GM21576 (cell line): ENCODE measurements at regions not wholly inside any gene's neighbourhood (a gene's known extent, or its start where the extent isn't known, plus 50 kb on each side); places are given as distances from the start of the nearest gene placed in this dataset.
"Not testable (repeated sequence)": the region's sequence is repeated elsewhere in the genome, so short reads cannot be mapped to it uniquely, and the experiment has no call there.

Source experiments
- ATAC-seq: cut with Tn5 transposase; IDR thresholded peaks from one replicate; pipeline ENCODE4 v1.9.1; 2021; ENCODE audit warnings: mild to moderate bottlenecking, moderate library complexity; ENCODE audit not compliant: unreplicated experiment

DNA sequence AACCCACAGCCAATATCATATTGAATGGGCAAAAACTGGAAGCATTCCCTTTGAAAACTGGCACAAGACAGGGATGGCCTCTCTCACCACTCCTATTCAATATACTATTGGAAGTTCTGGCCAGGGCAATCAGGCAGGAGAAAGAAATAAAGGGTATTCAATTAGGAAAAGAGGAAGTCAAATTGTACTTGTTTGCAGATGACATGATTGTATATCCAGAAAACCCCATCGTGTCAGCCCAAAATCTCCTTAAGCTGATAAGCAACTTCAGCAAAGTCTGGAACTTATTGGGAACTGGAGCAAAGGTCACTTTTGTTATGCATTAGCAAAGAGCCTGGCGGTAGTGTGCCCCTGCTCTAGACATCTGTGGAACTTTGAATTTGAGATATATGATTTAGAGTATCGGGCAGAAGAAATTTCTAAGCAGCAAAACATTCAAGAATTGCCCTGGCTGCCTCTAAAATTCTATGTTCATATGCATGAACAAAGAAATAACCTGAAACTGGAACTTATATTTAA is 53.4 kb upstream of the PSMA1 start:
- ATAC-seq = not testable (repeated sequence)

DNA sequence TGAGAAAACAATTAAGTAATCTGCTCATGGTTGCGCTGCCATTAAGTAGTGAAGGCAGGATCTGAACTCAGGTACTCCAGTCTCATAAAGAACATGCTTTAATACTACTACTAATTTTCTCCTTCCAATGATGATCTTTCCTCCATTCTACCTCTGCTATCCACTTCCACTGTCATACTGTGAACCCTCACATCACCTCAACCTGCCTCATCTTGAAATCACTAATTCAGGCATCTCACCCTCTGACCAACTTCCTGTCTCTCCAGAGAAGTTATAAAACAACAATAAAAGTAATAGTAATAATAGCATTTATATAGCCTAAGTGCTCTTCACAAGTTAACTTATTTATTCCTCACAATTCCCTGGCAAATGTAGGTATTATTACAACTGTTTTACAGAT is 57.1 kb upstream of the PSMA1 start:
- ATAC-seq = no peak

DNA sequence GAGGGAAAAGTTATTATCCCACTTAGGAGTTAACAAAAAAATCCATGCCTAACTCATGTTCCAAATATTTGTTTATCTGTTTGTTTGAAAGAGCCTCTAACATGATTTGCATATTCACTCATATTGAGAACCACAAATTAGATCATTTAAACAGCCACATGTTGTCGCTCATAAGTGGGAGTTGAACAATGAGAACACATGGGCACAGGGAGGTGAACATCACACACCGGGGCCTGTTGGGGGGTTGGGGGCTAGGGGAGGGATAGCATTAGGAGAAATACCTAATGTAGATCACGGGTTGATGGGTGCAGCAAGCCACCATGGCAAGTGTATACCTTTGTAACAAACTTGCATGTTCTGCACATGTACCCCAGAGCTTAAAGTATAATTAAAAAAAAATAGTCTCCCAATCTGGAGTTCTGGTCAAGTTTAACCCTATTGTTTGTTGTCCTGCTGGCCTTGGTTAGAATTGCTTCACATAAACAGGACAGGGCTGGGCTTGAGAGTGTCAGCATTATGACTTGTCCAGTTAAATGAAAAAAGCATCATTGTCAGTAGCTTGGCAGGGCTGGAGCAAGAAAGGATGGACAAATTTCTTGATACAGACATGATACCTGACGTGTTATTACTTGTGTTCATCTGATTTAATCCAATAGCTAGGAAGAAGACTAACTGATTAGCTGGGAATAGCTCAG is 57.8 kb upstream of the PSMA1 start:
- ATAC-seq = no peak

DNA sequence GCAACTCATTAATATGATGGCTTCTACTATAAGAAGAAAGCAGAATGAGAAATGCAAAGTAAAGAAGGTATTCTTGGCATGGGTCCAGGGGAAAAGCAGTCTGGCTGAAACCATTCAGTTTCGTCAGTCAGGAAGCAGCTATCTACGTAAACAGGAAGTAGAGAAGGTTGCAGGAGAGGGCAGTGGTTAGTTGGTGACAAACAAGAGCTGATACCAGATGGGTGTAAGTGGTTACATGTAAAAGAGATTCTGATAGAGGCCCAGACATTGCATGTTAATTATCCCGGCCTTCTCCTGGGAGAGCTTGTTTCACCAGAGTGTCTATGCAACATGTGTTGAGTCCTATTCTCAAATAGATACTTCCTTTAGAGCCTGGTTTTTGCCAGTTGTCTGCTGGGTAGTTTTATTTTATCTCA is 58.4 kb upstream of the PSMA1 start:
- ATAC-seq = peak; percentile 100

DNA sequence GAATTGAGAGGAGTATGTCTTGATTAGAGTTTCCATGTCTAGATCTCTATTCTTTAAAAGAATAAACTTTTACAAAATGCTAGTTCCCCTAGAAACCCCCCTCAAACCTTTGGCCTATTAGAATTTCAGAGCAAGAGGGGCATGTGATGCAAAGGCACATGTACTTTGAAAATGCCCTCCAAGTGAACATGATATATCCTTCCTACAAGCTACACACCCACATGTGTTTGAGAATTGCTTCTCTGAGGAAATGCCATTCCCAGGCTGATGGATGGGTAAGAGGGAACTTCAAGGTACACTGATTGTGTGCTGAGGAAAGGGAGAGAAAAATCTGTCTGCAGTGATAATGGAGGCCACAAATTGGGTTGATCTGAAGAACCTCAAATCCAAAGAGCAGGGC is 59.5 kb upstream of the PSMA1 start:
- ATAC-seq = no peak

DNA sequence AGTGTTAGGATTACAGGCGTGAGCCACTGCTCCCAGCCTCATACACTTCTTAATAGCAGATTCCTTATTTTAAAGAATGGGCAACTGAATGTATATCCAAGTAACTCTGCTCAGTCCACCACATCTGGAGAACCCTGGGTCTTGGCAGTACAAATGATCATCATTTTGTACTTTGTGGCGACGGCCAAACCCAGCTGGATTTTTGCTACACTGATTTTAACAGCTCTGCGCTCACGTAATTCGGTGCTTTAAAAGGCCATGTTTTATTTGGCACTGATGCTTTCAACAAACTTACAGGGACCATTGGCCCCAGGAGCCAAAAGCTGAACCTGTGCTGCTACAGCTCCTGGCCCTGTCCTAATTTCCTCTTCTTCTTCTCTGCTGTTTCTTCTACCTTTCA is 60.8 kb upstream of the PDE3B start:
- no peak for ATAC-seq

DNA sequence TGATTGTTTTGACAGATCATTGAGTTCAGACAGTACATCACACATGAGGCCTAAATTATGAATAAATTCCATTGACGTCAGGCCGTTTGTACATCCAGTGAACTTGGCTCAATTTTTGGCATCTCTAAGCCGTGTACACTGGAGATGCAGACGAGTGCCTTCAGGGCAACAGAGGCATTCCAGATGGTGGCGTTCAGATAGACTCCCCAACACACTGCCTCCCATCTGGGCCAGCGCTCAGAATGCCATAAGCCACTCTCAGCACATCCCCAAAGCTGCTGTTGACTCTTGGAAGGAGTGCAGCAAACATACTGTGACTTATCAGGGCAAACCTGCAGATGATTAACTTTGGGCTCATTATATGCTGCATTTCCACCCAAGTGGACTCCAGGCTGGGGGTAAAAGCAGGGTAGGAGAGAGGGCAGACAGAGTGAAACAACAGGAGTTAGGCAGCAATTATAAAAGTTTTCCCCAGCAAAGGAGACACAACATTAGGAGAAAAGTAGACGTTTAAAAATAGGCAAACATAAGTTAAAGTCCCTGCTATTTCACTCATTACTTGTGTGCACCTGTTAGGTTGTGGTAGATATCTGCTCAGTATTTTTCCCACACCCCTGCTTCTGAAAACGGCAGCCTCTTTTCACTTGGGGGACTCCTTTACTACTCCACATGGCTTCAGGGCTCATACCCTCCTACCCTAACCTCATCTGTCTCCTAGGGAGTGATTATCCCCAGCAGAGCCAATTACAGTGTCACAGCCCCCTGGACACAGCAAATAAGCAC is 60.2 kb upstream of the PDE3B start:
- ATAC-seq = no peak

DNA sequence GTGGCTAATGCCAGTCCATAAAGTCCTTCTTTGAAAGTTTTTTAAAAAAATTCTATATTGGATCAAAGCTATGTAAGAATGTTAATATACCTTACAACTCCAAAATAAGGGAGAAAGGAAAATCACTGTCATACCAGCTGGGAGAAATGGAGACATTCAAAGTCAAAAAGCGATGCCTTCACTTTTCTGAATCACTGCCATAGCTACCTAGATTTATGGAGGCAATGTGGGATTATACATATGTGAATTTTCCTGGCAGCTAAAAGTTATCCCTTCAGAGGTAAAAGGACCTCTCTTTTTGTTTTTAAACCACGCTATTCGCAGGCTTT is 59.6 kb upstream of the PDE3B start:
- ATAC-seq = no peak

DNA sequence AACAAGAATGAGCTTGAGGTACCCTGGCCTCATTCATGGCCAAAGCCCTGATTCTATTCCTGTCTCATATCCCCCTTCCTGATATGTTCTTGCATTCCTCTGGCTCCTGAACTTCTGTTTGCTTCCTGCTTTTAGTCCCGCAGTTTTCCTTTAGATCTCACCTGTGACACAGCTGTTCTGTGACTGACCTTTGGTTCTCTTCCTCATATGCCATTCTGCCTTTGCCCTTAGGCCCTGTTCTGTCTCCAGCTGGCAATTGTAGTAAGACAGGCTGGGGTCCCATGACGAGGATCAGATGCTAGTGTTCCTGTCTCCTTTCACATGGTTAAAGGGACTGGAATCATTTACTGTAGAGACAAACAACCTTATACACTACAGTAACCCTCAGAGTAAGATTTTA is 59.0 kb upstream of the PDE3B start:
- ATAC-seq = no peak

DNA sequence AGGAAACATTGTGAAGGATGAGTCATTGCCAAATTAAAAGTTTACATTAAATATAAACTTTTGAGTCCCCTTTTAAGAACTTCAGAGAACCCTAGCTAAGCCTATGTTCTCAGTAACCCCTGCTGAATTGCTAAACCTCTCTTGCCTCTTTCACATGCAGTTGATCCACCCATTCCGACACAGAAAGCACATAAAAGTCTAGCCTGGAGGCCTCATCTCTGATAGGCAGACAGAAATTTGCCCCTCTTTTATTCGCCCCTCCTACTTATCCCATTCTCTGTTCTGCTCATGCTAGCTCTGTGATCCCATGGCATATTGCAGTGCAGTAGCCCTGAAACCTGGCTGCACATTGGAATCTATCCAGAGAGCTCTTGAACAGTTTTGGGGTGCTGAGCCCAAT is 58.2 kb upstream of the PDE3B start:
- ATAC-seq = no peak

DNA sequence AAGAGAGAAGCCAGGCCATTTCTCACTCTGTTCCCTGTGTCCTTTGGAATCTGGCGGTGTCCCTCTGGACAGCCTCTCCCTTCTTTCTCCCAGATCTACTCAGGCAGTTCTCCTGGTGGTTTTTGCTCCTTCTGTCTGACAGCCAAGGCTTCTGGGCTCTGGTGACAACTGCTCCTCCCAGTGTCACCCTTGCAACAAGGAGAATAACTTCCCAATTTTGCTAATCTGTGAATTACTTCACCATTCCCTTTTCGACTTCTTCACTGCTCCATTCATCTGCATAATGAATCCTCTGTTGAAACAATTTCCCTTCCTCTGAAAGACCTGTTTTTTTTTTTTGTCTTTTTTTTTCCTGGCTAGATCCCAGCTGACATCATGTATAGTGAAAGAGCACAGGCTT is 56.3 kb upstream of the PDE3B start:
- ATAC-seq = no peak

DNA sequence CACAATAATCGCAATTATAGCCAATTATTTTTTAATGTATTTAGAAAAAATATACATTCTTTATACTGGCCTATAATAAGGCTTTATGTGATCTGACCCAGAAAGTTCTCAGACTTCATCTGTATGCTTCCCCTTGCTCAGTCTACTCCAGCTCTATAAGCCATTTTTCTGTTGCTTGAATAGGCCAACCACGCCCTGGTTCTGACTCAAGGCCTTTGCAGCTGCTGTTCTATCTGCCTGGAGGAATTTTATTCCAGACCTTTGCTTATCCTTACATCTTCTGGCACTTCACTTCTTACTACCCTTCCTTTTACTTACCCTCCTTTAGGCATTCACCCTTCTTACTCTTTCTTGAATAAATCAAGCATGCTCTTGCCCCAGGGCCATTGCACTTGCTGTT is 54.9 kb upstream of the PDE3B start:
- no peak for ATAC-seq

DNA sequence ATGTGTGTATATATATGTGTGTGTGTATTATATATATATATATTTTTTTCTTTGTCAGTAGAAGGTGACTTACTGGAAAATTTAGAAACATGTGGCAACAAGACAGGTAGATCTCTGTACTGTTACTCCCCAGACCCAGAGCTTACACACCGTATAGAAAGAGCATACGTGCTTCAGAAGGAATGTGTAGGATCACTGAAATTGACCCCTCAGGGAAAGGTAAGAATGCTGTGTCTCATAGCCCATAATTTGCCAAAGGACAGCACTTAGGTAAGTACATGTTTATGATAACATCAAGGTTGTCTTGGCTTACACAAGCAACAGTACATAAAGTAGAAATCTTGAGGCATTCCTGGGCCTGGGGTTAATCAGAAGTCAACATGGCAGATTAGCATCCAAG is 54.2 kb upstream of the PDE3B start:
- ATAC-seq = no peak

DNA sequence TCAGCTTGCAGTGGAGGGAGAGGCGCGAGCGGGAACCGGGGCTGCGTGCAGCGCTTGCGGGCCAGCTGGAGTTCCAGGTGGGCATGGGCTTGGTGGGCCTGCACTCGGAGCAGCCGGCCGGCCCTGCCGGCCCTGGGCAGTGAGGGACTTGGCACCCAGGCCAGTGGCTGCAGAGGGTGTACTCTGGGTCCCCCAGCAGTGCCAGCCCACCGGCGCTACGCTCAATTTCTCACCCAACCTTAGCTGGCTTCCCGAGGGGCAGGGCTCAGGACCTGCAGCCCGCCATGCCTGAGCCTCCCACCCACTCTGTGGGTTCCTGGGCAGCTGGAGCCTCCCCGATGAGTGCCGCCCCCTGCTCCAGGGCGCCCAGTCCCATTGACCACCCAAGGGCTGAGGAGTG is 52.6 kb upstream of the PDE3B start:
- ATAC-seq = not testable (repeated sequence)

DNA sequence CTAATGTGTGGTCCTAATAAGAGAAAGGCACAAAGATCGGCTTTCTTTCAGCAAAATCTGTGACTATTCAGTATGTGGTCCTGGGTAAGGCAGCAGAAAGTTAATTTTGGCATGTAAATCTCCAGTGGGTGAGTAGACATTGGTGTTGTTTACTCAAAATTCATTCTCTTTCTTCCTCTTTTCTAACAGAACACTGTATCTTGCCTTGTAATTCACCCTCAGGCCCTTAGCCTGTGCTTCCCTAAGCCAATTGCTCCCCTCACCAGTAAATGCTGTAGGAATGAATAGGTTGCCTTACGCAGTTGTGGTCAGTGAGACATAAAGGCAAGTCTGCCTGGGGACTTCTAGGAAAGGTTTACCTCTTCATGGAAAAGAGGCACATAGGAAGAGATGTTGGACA is 49.9 kb upstream of the PDE3B start:
- ATAC-seq = no peak
